Fibroblast of lung (primary cell): ENCODE measurements at regions not wholly inside any gene's neighbourhood (a gene's known extent, or its start where the extent isn't known, plus 50 kb on each side); places are given as distances from the start of the nearest gene placed in this dataset.

Experiments
- CTCF ChIP-seq, 2 donors: IDR thresholded peaks in 1 of 2; conservative IDR thresholded peaks in 1 of 2; 1 replicate in 1 of 2; 2 replicates in 1 of 2; pipeline ENCODE4 v1.5.1; 2011 to 2012; ENCODE audit warnings: low read length in 2 of 2, control low read depth in 1 of 2, inconsistent platforms in 1 of 2, low read depth in 1 of 2, mild to moderate bottlenecking in 1 of 2
- EZH2 ChIP-seq: IDR thresholded peaks from 2 replicates; pipeline ENCODE4 v1.5.1; 2012; ENCODE audit warnings: low read length, control low read depth, mild to moderate bottlenecking; ENCODE audit errors: missing control alignments

GRCh38 chr1:101399222-101399621, 162.4 kb downstream of the S1PR1 start:
- TF ChIP-seq EZH2 (no peak), CTCF (conservative IDR thresholded peaks at IDR 0.05 in 1 of 2, IDR thresholded peaks at IDR 0.05 in 1 of 2; ENCODE audit: low read depth in 1 of 2, low read length in 2 of 2) (no peak)
